ENCODE measurements at regions not wholly inside any gene's neighbourhood (a gene's known extent, or its start where the extent isn't known, plus 50 kb on each side); places are given as distances from the start of the nearest gene placed in this dataset.

GRCh38 chr17:52790359-52790955 is 631.9 kb upstream of the CA10 start:
- TF ChIP-seq CTCF (IDR thresholded peaks at IDR 0.05; ENCODE audit: insufficient read depth, low read depth, low read length, missing control alignments), result no peak
- DNase-seq (ENCODE audit: low read depth), result no peak

GRCh38 chr17:52789829-52790228 is 631.3 kb upstream of the CA10 start:
- DNase-seq (ENCODE audit: low read depth), result no peak
- TF ChIP-seq CTCF (IDR thresholded peaks at IDR 0.05; ENCODE audit: insufficient read depth, low read depth, low read length, missing control alignments), result no peak
- H3K4me3 ChIP-seq (ENCODE audit: low read length), result no peak overlapping the region

More at GRCh38 chr17:52790359-52790955, 631.9 kb upstream of the CA10 start:
- H3K4me3 ChIP-seq (ENCODE audit: low read length), result no peak overlapping the region

- no peak overlapping the region for H3K4me3 ChIP-seq (ENCODE audit: low read length)
- DNase-seq (ENCODE audit: low read depth), result no peak
- TF ChIP-seq CTCF (IDR thresholded peaks at IDR 0.05; ENCODE audit: insufficient read depth, low read depth, low read length, missing control alignments), result no peak
Measured at GRCh38 chr17:52776234-52776633, 617.7 kb upstream of the CA10 start.

GRCh38 chr17:52762794-52763167 is 604.3 kb upstream of the CA10 start:
- no peak for TF ChIP-seq CTCF (IDR thresholded peaks at IDR 0.05; ENCODE audit: insufficient read depth, low read depth, low read length, missing control alignments)
- H3K4me3 ChIP-seq (ENCODE audit: low read length), result no peak overlapping the region
- no peak for DNase-seq (ENCODE audit: low read depth)

GRCh38 chr17:52762147-52762793 is 603.8 kb upstream of the CA10 start:
- no peak for TF ChIP-seq CTCF (IDR thresholded peaks at IDR 0.05; ENCODE audit: insufficient read depth, low read depth, low read length, missing control alignments)
- no peak overlapping the region for H3K4me3 ChIP-seq (ENCODE audit: low read length)
- no peak for DNase-seq (ENCODE audit: low read depth)

GRCh38 chr17:52759864-52760263 is 601.4 kb upstream of the CA10 start:
- no peak for TF ChIP-seq CTCF (IDR thresholded peaks at IDR 0.05; ENCODE audit: insufficient read depth, low read depth, low read length, missing control alignments)
- no peak overlapping the region for H3K4me3 ChIP-seq (ENCODE audit: low read length)
- DNase-seq (ENCODE audit: low read depth), result no peak

GRCh38 chr17:52758481-52758880 is 600.0 kb upstream of the CA10 start:
- TF ChIP-seq CTCF (IDR thresholded peaks at IDR 0.05; ENCODE audit: insufficient read depth, low read depth, low read length, missing control alignments), result no peak
- no peak overlapping the region for H3K4me3 ChIP-seq (ENCODE audit: low read length)
- DNase-seq (ENCODE audit: low read depth), result no peak

Data from epithelial cell of esophagus (primary cell).